HG02623 (cell line): ENCODE measurements at regions not wholly inside any gene's neighbourhood (a gene's known extent, or its start where the extent isn't known, plus 50 kb on each side); places are given as distances from the start of the nearest gene placed in this dataset.

Experiments used
- ATAC-seq: cut with Tn5 transposase; IDR thresholded peaks from one replicate; pipeline ENCODE4 v1.9.1; 2021; ENCODE audit warnings: moderate library complexity; ENCODE audit not compliant: unreplicated experiment

DNA sequence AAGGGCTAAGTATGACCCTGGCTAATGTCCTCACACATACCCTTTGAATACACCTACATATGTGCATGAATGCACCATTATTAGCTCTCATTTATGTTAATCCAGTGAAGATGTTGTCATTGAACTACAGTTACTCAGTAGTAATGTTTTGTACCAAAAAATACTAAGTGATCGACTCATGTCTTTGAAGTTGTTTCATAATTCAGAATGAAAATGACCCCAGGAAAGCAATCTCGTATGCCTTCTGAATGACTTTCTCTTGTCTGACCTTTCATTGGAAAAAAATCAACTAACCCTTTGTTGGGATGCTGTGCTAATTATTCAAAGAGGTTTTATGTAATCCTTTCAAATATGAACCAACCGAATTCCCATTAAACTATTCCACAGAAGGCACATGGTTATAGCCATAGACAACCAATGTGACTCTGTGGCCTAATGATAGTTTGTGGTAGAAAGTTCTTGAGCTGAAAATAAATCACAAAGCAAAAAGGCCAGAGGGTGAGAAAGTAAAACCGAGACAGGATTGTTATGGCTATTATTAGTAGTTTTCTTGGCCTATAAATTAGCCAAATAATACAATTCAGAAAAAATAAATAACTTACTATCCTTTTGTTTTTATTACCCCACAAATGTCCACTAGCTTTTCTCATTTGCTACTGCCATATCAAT is 86.8 kb upstream of the STARD13 start:
- no peak for ATAC-seq

DNA sequence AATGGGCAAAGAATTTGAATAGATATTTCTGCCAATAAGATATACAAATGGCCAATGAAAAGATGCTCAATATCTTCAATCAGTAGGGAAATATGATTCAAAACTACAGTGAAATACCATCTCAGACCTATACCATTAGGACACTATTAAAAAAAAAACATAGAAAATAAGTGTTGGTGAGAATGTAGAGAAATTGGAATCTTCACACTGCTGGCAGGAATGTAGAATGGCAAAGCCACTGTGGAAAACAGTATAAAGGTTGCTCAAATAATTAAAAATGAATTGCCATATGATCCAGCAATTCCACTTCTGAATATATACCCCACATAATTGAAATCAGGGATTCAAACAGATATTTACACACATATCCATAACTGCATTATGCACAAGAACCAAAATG is 88.1 kb upstream of the STARD13 start:
- no peak for ATAC-seq

DNA sequence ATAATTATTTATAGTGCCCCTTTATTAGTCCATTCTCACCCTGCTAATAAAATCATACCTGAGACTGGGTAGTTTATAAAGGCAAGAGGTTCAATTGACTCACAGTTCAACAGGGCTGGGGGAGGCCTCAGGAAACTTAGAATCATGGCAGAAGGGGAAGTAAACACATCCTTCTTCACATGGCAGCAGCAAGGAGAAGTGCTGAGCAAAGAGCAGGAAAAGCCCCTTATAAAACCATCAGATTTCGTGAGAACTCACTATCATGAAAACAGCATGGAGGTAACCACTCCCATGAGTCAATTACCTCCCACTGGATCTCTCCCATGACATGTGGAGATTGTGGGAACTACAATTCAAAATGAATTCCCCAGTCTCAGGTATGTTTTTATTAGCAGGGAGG is 89.9 kb upstream of the STARD13 start:
- no peak for ATAC-seq

DNA sequence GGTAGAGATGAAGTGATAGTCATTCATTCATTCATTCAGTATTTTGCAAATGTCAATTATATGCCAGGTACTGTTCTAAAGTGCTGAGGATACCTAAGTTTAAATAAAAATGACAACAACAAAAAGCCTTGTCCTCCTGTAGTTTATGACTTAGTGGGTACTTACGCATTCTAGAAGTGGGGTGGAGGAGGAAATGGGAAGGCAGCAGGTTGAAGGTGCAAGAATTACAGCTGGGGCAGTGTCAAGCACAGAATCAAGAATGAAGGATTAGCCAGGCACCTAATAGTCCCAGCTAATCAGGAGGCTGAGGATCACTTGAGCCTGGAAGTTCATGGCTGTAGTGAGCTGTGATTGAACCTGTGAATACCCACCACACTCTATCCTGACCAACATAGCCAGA is 90.7 kb upstream of the STARD13 start:
- ATAC-seq, result no peak

DNA sequence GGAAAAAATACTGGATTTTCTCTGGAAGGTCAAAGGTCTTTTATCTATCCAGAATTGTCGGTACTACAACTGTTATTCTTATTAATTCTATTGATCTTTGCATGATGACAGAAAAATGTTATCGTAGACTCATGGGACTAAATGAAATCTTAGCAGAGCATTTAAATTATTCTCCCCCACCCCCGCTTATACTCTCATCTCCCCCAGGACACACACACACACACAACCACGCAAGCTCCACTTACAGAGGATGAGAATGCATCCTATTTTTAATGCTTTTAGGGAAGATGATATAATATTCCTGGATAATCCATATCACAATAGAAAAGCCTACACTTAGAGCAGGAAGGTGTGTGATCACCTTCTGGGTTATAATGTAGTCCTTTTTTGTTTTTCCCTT is 91.9 kb upstream of the STARD13 start:
- ATAC-seq, result no peak

DNA sequence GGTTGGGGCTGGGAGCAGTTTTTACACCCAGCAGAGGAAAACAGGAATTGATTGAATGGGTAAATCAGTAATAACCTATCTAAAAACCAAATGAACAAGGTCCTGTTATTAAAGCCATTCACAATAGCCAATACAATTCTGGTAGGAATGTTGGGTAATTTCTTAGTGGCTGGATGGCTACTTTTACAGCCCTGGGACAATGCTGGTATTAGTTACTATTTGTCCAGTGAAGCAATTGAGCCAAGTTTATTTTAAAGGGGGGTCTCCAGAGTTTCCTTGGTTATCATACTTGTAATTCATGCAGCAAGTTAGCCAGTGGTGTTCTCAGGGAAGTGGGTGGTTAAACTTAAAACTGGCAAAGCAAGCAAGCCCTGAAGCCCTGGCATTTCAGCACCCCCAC is 92.3 kb upstream of the STARD13 start:
- no peak for ATAC-seq

DNA sequence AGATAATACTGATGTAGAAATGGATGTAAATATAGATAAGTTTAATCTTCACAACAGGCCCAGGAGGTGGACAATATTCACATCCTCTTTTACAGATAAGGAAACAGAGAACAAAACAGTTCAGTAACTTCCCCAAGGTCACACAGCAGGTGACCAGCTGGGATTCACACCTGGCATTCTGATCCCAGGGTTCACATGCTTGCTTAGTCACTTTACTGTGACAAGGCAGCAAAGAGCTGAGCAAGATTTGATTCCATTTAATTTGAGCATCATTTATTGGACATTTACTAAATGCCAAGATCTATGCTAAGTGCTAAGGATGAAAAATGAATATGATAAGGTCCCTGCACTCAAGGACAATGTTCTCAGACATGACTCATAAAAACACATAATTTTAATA is 94.1 kb upstream of the STARD13 start:
- ATAC-seq, result no peak

DNA sequence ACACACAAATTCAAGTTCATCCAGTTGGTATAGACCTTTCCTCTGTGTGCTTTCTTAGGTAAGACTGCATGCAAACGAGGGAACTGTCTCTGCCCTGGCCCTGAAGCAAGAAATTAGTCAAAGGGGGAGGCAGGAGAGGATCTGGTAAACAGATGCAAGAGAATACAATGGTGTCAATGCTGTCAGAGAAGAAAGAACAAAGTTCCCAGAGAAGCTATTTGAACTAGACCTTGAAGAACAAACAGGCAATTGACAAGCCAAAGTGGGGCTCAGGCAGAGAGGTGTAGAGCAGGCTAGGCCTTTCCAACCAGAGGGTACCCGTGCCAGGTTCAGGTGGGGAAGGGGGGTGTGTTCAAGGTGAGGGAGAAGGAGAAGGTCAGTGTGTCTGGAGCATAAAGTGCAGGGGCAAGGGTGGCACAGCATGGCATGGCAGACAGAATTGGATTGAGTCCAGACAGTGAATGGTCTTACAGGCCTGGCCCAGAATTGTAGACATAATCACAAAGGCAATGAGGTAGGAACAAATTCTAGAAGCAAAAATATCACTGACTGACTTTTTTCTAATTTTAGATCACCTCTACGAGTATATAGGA is 95.0 kb upstream of the STARD13 start:
- ATAC-seq, result no peak

DNA sequence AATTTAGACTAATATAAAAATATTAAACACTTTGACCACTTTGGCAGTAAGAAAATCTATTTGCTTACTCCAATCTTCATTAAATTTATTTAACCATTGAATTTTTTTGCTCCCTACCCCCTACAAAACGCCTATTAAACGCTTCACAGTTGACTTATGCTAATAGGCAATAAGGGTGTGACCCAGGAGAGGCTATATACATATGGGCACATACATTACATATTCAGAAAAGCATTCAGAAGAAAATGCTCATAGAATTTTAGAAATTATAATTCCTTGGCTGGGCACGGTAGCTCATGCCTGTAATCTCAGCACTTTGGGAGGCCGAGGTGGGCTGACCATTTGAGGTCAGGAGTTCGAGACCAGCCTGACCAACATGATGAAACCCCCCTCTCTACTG is 95.6 kb upstream of the STARD13 start:
- no peak for ATAC-seq

DNA sequence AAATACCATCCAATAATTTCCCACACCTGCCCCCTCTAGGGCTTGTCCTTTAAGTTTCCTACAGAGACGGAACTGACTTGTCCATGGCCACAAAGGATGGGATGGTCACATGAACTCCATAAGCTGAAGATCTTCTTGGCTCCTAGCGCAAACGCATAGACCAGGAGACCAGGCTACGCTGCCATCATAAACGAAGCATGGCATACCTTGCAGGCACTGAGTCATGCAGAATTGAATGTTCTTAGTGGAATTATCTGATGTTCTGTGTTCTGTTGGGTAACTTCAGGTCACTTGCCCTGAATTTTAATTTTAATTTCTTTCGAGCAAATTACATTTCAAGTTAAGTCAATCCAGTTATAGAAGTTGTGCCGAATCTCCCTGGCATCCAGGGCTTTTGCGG is 96.4 kb upstream of the STARD13 start:
- ATAC-seq, result no peak

DNA sequence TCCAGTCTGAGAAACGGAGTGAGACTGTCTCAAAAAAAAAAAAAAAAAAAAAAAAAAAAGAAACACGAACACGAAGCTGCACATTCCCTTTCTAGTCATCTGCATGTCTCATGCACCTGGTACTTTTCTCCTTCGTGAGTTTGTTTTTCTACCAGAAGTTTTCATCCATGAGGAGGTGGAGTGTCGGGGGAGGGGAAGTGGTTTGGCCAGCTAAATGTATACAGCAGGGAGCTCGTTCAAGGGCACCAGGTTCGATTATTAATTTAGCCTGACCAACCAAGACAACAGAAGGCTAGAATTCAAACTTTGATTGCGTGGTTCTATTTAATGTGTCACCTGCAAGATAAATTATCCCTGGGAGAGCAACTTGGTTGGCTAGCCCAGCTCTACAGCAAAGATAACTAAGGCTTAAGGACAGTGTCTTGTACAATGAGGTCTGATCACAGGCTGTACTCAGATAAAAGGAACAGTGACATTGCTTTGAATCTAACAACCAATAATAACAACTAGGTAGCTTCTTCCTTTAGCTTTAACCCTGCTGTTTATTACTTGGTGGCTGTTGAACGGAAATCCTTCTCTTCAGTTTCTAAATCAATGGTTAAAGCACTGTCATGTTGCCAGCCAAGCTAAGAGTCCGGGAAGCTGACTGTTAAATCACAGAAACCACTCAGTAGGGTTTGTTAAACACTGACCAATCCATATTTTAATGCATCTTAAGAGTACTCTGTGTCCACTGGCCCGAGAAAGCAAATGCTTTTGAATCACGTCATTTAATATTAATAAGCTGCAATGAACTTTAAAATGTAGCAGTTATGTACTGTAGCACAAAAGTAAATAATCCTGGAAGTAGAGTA is 98.4 kb upstream of the STARD13 start:
- no peak for ATAC-seq

DNA sequence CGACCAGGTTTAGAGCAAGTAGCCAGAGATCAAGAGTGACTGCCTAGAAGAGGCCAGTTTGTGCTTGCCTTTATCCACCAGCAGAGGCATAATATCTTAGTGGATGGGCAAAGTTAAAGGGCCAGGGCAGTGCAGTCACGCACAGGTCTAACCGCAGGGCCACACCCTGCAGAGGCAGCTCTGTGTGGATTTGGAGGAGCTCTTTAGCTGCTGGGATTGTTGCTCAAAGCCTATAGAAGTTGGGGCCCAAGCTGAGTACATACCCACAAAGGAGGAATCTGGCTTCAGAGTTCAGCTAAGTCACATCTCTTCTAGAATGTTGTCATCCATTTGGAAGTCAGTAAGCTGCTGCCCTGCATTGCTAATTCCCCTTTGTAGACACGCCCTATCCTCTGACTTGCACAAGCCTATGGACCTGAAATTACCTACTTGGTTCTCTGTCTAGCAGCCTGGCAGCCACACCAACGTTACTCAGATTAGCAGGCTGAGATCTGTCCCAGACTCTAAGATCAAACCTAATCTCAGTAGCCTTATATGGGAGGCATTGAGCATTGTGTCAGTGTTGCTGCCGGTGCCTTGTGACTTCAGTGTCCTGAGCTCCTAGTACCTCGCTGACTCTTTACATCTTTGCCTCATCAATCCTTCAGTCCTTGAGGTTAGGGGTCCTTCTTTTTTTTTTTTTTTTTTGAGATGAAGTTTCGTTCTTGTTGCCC is 102.9 kb upstream of the STARD13 start:
- ATAC-seq, result no peak

DNA sequence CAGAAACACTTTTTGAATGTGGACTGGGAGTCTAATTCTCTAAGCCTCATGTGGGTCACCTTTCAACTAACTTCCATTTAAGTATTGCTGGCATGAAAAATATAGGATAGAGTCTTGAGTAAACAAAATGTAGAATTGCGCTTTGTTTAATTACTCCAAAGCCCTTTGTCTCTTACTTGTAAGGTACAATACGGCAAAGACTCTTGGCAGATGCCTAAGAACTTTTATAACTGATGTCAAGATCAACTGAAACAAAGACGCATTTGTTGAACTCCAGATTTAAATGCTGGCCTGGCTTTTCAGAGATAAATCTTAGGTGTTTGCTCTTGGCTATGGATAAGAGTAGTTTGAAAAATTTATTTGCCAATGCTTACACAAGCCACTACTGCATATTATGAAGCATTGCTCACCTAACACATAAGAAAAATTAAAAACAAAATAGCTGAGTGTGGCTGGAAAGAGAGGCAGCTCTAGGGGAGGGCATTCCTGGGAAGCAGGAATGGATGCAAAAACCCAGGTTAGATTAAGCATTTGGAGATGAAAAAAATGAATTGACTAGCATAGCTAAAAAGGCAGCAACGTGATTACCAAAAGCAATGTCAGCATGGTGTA is 107.3 kb upstream of the STARD13 start:
- no peak for ATAC-seq

DNA sequence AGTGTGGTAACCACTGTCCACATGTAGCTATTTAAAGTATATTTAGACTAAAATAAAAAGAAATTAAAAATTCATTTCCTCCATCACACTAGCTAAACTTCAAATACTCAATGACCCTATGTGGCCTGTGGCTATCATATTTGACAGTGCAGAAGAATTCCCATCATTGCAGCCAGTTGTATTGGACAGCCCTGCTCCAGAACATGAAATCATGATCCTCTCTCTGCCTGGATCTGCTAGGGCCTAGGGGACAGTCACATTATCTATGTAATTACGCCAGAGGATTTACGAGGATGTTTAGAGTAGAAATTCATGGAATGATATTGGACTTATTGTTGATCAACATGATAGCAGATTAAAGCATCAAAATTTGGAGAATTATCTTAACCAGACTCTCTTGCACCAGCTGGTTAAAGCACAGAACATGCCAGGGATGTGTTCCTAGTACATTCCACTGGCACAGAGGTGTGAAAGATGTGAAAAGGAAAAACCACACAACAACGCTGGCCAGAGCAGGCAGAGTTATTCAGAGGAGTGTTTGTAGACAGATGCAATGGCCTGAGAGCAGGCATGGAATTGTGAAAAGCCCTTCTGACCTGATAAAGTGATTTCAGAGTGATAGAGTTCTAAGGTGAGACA is 108.9 kb upstream of the STARD13 start:
- no peak for ATAC-seq

DNA sequence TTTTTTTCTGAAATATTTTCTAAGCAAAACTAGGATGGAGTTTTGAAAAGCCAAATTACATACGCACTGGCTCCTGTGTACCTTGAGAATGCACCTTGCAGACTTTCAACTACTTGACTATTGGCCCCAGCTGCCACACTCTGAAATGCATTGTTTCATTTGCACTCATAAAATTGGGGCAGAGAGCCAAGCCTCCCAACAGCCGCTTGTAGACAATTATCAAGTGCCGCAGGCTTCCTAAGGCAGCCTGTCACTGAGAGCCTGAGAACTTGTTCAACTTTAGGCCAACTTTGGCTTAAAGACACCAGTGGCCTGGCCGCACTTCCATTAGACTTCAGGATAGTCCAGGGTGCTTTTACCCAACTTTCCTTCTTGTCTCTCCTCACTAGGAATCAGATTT is 115.7 kb upstream of the STARD13 start:
- no peak for ATAC-seq

DNA sequence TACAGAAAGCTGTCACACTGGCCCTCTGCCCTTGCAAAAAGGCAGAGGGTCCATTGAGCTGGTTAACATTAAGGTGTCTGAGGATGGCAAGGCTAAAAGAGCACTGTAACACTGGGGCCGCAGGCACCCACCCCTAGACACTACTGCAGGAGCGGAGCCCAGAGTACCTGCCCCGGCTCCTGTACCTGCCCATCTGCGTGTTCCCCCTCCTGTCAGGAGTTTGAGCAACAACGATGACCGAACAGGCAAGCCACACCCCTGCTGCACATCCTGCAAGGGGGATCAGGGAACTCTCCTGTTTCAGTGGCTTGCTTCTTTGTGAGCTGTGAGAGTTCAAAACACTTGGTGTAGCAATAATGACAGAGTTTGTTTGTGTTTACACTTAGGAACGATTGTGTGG is 117.4 kb upstream of the STARD13 start:
- no peak for ATAC-seq

DNA sequence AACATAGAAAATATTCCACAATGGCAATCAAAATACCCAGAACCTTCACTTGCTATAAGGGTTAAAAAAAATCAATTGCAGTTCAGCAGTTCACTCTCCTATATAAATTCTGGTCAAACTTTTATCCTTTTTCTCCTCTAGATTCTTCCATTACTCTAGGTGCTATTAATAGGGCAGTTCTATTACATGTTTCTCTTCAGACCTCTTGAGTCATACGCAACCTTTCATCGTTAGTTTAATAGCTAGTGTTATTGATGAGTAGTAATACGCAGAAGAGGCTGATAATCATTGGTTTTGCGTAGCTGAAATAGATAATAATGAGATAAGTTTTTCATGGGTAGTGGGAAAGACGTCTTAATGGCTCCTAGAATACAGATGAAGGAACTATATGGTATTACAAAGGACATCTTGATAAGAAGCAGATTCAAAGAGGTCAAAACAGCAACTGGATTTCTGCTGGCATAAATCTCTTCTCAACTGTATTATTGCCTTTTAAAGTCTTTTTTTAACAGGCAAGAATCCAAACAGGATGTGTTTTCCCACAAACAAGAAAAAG is 118.3 kb upstream of the STARD13 start:
- ATAC-seq, result no peak

DNA sequence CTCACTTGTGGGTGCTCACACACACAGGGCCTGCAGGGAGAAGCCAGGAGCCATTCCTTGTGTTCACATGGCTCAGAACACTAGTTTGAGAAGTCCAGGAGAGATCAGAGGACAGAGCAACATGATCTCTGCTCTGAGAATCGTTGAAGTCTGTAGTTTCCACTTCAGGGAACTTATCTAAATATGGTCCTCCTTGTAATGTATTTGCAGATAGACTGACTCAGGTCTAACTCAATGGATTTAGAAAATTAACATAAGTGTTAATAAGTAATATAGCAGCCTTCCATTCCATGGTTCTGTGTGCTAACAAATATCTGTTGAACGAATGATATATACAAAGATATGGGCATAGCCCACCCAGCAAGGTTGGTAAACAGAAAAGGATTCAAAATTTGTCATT is 119.8 kb upstream of the STARD13 start:
- no peak for ATAC-seq

DNA sequence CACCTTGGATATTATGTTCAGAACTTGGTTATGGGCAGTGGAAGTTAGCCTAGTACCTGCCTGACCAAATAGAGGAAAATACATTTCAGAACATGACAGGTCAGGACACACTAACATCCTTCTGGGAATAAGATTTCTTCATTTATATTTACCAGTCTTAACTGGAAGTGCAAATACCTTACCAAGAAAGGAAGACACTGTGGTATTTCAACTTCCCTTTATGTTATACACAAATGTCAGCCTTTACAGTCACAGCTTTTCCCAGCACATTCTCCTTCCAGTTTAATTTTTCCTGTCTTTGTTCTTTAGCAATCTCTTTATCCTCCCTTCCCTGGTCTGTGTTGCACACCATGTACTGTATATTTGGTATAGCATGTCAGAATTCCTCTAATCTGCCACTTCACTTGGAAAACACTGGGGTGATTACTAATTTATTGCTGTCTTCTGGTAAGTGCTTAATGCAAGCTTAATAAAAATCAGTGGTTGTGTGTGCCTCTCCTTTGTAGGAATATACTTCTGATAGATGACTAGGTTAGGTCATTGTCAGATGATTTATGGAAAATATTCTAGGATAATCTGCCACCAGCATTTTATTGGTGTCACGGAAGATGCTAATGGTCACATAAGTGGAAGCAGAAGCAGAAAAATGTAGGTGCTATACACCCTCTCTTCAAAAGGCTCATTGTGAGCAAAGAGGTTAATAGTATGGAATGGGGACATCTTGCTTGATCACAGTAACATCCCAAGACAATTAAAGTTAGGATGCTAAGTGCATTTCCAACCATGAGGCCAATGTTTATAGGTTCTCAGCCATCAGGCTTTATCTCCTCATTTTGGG is 124.3 kb upstream of the STARD13 start:
- no peak for ATAC-seq

DNA sequence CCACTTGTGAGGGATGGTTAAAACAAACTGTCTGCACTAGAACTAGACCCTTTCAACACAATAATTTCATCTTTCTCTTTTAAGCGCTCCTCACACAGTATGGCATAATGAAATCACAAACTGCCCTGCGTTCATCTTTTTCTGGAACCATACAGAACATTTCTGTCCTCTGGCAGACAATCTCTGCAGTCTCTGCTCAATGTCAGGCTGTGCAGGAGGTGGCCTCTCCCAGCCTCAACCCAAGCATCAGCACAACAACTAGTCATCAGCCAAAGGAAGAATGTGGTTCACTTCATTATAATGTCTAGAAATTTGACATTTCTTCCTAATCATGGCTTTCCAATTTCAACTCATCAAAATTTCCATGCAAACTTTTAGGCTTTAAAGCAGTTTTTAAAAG is 125.1 kb upstream of the STARD13 start:
- no peak for ATAC-seq
